Fibroblast of pulmonary artery (primary cell): ENCODE measurements at regions not wholly inside any gene's neighbourhood (a gene's known extent, or its start where the extent isn't known, plus 50 kb on each side); places are given as distances from the start of the nearest gene placed in this dataset.

Experiments
- DNase-seq: peaks from one replicate; pipeline ENCODE4 v3.0.0-alpha.2; 2010; ENCODE audit warnings: low read depth
- H3K4me3 ChIP-seq: replicated peaks from 2 replicates; pipeline ENCODE4 v1.5.1; 2011; ENCODE audit warnings: low read depth, mild to moderate bottlenecking, control low read depth, low read length, moderate library complexity
- TF ChIP-seq, protein P1 (sequence below): IDR thresholded peaks from 2 replicates; pipeline ENCODE4 v1.5.1; 2011; ENCODE audit warnings: mild to moderate bottlenecking, control low read depth, low read length, inconsistent platforms; ENCODE audit errors: missing control alignments

DNA sequence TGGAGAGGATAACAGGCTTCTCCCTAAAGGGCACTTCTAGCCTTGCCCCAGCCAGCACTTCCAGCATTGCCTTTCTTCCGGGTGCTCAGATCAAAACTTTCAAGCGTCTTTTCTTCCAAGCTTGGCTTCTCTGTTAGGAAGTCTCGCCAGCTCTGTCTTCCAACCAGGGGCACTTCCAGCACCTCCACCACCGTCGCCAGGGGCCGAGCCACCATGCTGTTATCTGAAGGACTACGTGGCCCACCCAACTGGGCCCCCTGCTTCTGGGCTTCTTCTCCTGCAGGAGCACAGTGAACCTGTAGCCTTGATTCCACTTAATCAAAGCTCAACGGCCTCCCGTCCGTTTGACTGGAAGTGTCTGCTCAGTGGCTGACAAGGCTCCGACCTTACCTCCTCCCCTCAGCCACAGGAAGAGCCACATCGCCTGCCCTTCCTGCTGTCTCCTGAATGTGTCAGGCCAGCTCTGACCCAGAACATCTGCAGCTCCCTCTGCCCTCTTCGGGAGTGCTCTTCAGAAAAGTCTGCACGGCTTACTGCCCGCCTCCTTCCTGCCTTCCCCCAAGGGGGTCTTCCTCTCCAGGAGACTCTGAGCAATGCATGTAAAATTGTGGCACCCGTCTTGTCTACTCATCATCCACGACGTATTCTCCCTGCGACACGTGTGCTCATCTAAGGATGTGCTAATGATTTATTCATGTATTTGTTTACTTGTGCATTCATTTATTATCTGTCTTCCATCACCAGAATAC, 527.0 kb downstream of the CDH26 start:
- no peak overlapping the region for H3K4me3 ChIP-seq
- DNase-seq = no peak
- TF ChIP-seq, protein P1, sequence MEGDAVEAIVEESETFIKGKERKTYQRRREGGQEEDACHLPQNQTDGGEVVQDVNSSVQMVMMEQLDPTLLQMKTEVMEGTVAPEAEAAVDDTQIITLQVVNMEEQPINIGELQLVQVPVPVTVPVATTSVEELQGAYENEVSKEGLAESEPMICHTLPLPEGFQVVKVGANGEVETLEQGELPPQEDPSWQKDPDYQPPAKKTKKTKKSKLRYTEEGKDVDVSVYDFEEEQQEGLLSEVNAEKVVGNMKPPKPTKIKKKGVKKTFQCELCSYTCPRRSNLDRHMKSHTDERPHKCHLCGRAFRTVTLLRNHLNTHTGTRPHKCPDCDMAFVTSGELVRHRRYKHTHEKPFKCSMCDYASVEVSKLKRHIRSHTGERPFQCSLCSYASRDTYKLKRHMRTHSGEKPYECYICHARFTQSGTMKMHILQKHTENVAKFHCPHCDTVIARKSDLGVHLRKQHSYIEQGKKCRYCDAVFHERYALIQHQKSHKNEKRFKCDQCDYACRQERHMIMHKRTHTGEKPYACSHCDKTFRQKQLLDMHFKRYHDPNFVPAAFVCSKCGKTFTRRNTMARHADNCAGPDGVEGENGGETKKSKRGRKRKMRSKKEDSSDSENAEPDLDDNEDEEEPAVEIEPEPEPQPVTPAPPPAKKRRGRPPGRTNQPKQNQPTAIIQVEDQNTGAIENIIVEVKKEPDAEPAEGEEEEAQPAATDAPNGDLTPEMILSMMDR = no peak

GRCh38 chr20:60486315-60486714, 528.1 kb downstream of the CDH26 start:
- no peak overlapping the region for H3K4me3 ChIP-seq
- TF ChIP-seq, protein P1 = no peak
- DNase-seq = no peak

DNA sequence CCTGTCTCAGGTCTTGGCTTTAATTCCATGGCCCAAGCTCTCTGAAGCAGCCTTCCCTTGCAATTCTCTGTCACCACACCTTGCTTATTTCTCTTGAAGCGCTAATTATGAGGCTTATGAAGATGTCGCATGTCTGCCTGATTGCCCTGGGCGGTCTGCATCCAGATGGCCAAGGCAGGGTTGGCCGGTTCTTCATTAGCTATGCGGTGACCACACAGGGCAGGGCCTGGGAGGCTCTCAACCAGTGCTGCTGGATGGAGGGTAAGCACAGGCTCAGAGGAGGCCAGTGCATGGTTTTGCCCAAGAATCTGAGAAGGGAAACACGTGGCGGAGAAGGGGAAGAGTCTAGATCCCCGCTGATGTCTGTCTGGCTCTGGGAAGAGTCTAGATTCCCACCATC, 528.7 kb downstream of the CDH26 start:
- TF ChIP-seq, protein P1 = no peak

DNA sequence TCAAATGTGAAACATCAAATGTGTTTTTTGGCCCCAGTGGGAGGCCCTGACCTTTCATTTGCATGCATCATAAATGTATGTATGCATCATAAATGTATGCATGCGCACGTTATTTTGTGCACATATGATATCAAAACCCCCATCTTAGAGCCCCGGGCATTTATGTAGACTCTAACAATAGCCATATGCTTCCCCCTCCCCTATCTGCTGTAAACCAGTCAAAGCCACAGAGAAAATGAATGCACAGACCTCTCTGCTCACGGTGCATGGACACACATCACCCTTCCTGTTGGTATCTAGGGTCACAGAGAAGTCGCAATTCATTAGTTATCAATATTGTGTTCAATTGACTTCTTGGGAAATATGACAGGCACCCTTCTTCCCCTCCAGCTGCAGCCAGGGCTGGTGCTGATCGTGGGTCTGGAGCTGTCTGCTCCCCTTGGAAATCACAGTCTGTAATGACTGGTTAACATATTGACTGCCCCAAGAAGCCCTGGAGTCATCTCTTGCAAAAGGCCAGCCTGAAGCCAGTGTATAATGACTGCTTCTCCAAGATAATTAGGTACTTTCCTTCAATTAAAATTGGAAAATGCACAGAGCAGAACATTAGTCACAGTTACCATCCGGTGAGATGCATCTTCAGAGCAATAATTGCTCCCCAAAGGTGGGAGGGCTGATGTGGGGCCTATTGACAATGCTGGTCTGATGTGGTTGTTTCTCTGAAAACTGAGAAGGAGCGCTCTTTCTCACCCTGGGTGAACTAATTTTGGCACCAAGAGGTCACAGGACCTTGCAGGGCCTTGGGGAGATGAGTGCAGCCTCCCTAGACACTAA, 532.2 kb downstream of the CDH26 start:
- no peak for DNase-seq
- no peak overlapping the region for H3K4me3 ChIP-seq
- TF ChIP-seq, protein P1 = no peak

More for the DNA sequence above, 528.7 kb downstream of the CDH26 start:
- H3K4me3 ChIP-seq = no peak overlapping the region
- DNase-seq = no peak

DNA sequence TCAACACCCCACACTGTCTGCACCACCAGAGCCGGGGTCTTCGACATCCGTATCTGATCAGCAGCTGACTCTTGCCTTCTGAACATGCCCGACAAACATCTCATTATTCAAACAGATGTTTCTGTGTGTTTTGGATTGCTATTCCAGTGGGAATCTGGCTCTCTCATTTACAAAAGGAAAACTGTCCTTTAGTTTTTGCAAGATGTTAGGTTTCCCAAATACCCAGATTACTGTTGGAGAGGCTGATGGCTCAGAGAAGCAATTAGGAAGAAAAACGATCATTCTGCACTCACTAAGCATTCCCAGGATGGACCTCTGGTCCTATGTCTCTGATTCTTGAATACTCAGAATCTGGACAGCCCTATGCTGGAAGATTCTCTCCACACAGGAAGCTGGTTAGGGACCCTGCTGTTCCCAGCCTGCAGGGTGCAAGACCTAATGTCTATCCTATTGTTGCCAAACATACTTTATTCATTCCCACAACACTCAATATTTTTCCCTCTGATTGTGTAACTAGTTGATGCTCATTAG, 532.9 kb downstream of the CDH26 start:
- no peak overlapping the region for H3K4me3 ChIP-seq
- no peak for DNase-seq
- TF ChIP-seq, protein P1 = no peak

DNA sequence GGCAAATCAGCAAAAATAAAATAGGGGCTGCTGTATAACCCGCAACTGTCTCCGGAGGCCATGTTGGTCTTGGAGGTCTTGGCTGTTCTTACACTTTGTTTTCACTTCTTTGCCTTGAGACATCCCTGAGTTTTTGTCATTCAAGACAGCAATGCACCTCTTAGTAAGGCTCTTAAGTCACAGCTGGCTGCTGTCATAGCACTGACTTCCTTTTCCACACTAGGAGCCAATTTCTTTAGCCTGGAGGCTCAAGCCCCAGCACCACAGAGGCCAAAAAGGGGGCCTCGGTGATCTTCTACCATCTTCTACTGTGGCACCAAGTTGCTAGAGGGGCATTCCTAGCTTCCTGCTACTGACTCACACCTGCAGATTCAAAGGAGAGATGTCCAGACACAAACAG, 536.3 kb downstream of the CDH26 start:
- TF ChIP-seq, protein P1 = no peak
- DNase-seq = no peak
- no peak overlapping the region for H3K4me3 ChIP-seq
